GM18907 (cell line): ENCODE measurements at regions not wholly inside any gene's neighbourhood (a gene's known extent, or its start where the extent isn't known, plus 50 kb on each side); places are given as distances from the start of the nearest gene placed in this dataset.
A peak's percentile ranks its signal among the peaks of the same experiment; 100 is the strongest.
"Not testable (repeated sequence)": the region's sequence is repeated elsewhere in the genome, so short reads cannot be mapped to it uniquely, and the experiment has no call there.

Experiments
- ATAC-seq: cut with Tn5 transposase; IDR thresholded peaks from one replicate; pipeline ENCODE4 v1.9.1; 2021; ENCODE audit warnings: mild to moderate bottlenecking, moderate library complexity; ENCODE audit not compliant: unreplicated experiment

DNA sequence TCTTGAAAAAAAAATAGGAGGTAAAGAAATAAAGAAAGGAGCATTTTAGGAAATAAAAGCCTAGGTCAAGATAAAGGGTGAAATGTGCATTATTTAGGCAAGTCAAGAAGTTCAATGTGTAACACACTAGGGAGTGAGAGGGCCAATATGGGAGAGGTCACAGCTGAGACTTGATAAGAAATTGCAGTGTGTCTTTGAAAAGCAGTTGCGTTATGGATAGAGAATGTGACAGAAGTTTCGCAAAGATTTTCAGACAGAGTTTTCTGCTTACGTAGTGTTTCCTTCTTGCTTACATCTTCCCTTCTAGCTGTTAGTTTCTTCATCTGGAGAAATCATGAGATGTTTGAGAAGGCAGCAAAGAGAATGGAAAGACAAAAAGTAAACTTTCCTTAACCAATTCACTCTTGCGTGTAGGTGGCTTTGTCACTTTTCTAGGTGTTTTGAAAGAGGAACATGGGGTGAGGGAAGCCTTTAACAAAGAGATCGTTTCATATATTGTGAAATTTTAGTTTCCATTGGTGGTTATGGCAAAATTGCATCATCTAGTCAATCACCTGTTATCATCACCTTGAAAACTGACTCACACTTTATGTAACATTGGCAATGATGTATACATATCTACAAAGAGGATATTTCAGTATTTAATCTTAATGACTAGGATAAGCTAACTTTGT lies 975.5 kb downstream of the OLFM4 start:
- no peak for ATAC-seq

DNA sequence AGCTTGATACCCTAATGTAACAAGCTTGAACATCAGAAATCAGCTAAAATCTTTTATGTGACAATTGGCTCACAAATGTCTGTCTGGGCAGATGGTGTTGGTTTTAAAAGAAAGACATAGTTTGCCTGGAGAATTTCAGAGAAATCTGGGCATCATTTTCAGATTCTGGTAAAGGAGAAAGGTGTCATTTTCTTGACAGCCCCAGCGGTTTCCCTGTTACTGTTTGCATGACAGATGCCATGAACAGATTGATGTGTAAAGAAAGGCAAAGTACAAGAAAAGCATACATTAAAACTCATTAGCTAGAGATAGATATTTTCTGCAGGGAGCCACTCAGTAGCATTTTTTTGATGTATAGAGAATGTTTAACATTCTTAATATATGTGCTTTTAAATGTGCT lies 987.9 kb downstream of the OLFM4 start:
- no peak for ATAC-seq

DNA sequence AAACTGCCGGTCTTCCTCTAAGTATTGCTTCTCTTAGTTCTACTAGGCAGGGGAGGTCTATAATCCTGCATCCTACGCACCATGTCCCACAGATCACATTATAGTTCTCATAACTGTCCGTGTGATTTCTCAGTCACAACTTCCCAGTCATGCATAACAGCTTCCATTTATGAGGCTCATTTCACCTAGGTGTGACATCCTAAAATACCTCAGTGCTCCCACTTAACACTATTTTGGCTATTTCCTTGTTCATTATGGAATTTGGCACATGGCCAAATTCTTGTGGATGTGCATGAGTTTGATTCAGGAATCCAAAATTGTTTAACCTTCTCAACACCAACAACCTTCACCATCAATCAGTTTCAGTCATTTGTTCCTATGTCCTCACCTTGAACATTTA lies 989.9 kb downstream of the OLFM4 start:
- ATAC-seq = no peak

- peak; percentile 94 for ATAC-seq
Measured at GRCh38 chr13:54029226-54029625, 1000.6 kb downstream of the OLFM4 start.

- ATAC-seq = peak; percentile 4
Measured at GRCh38 chr13:54029720-54030119, 1001.1 kb downstream of the OLFM4 start.

DNA sequence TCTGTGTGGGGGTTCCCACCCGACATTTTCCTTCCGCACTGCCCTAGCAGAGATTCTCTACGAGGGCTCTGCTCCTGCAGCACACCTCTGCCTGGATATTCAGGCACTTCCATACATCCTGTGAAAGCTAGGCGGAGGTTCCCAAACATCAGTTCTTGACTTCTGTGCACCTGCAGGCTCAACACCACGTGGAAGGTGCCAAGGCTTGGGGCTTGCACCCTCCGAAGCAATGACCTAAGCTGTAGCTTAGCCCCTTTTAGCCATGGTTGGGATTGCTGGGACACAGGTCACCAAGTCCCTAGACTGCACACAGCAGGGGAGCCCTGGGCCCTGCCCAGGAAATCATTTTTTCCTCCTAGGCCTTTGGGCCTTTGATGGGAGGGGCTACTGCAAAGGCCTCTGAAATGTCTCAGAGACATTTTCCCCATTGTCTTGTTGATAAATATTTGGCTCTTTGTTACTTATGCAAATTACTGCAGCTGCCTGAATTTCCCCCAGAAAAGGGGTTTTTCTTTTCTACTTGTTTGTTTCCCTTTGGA lies 1004.8 kb downstream of the OLFM4 start:
- no peak for ATAC-seq

- ATAC-seq = no peak
Measured at GRCh38 chr13:54034047-54034446, 1005.4 kb downstream of the OLFM4 start.

GRCh38 chr13:54057416-54057815 lies 1028.8 kb downstream of the OLFM4 start:
- not testable (repeated sequence) for ATAC-seq

GRCh38 chr13:54069958-54070357 lies 1041.3 kb downstream of the OLFM4 start:
- not testable (repeated sequence) for ATAC-seq

- no peak for ATAC-seq
Measured at GRCh38 chr13:54077569-54077968, 1049.0 kb downstream of the OLFM4 start.

- ATAC-seq = no peak
Measured at GRCh38 chr13:54078271-54078870, 1049.8 kb downstream of the OLFM4 start.

- ATAC-seq = not testable (repeated sequence)
Measured at GRCh38 chr13:54082309-54082708, 1053.7 kb downstream of the OLFM4 start.

- no peak for ATAC-seq
Measured at GRCh38 chr13:54091884-54092283, 1063.3 kb downstream of the OLFM4 start.

DNA sequence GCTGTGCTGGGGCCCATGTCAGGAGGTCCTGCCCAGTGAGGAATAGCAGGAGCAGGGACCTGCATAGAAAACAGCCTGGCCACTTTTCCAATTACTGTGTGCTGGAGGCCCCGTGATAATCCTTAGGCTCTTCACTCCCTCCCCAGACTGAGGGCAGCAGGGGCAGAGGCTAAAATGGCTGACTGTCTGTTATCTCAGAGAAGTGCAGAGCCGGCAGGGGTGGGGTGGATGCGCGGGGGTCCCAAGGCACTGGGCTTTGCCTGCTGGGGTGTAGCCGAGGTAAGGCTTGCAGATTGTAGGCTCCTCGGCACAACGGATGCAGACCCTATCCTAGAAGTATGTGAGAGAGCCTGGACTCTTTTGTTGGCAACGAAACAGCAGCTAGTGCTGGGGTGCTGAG lies 1064.1 kb downstream of the OLFM4 start:
- ATAC-seq = no peak

DNA sequence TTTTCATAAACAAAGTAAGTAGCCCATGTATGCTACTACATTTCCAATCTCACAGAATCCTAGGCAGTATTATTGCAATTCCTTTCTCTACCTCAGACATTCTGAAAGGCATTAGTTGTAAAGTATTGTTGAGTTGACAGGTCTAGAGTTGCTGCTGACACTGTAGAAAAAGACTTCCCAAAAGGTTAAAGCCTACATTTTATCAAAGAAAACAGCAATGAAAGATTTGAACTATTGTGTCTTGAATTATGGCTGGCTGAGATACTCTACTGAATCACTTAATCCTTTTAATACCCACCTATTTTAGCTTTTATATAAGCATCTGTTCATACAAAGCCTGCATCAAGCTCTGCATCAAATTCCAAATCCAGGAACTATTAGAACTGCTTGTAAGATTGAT lies 1082.0 kb downstream of the OLFM4 start:
- ATAC-seq = no peak

GRCh38 chr13:54124700-54125099 lies 1096.1 kb downstream of the OLFM4 start:
- no peak for ATAC-seq

DNA sequence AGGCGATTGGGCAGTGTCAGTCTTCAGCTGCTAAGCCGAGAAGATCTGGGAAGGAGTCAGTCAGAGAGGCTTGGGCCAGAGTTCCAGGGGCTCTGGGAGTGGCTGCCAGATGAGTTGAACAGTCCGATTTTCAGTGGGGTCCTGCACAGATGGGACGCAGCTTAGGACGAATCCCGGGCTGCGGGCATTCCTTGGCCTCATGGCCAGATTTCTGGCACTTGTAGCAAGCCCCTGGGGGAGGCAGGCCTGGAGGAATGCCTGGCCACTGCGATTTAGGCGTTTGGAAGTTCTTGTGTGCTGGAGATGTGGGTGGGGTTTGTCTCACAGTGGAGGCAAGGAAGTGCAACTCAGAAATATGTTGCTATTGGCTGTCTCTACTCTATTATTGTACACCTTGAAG lies 1102.3 kb downstream of the OLFM4 start:
- ATAC-seq = not testable (repeated sequence)

DNA sequence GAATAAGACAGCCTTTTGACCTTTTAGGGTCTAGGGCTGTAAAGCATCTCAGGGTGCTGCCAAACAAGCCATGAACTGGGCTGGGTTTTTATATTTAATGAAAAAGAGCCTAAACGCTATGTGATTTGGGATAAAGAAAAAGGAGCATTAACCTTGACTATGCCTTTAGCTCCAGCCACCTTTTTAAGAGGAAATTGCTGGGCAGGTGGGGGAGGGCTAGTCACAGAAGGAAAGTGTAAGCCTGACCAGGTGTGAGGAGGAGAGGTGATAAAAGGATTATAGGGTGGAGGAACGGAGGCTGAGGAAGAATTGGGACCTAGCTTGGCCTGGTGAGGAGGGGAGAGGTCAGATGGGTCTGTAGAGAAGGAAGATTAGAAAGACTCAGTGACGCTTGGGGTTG lies 1102.8 kb downstream of the OLFM4 start:
- not testable (repeated sequence) for ATAC-seq

- not testable (repeated sequence) for ATAC-seq
Measured at GRCh38 chr13:54132127-54132526, 1103.5 kb downstream of the OLFM4 start.

DNA sequence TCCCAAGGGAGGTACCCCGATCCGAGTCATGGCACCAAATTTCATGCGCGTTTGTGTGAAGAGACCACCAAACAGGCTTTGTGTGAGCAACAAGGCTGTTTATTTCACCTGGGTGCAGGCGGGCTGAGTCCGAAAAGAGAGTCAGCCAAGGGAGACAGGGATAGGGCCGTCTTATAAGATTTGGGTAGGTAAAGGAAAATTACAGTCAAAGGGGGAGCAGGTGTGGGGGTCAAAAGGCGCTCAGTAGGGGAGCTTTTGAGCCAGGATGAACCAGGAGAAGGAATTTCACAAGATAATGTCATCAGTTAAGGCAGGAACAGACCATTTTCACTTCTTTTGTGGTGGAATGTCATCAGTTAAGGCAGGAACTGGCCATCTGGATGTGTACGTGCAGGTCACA lies 1104.1 kb downstream of the OLFM4 start:
- ATAC-seq = not testable (repeated sequence)

DNA sequence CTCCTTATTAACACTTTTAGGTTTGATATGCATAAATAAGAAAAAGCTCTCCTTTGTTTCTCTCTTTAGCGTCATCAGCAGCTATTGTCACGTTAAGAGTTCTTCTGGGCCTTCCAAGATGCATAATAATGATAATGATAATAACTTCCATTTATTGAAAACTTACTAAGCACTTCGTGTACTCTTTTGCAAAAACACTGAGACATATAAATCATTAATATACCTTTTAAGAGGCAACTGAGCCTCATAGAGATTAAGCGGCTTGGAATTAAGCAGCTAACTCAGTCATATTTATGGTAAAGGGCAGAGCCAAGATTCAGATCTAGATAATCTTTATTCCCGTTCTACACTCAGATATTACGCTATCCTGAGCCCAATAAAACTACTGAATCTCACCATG lies 1105.1 kb downstream of the OLFM4 start:
- no peak for ATAC-seq

GRCh38 chr13:54144828-54145227 lies 1116.2 kb downstream of the OLFM4 start:
- no peak for ATAC-seq
